HFF-Myc (cell line): ENCODE measurements at regions not wholly inside any gene's neighbourhood (a gene's known extent, or its start where the extent isn't known, plus 50 kb on each side); places are given as distances from the start of the nearest gene placed in this dataset.
"Not testable (repeated sequence)": the region's sequence is repeated elsewhere in the genome, so short reads cannot be mapped to it uniquely, and the experiment has no call there.

ENCODE experiments used
- DNase-seq: peaks from one replicate; pipeline ENCODE4 v3.0.0-alpha.2; 2011; ENCODE audit warnings: low read depth; ENCODE audit errors: extremely low read depth
- H3K4me3 ChIP-seq: replicated peaks from 2 replicates; pipeline ENCODE4 v1.5.1; 2011; ENCODE audit warnings: low read depth, mild to moderate bottlenecking, control low read depth, low read length
- TF ChIP-seq, protein P1 (sequence below): IDR thresholded peaks from 2 replicates; pipeline ENCODE4 v1.5.1; 2012; ENCODE audit warnings: mild to moderate bottlenecking, low read depth, low read length, control low read depth; ENCODE audit errors: missing control alignments

- DNase-seq: no peak
- TF ChIP-seq, protein P1, sequence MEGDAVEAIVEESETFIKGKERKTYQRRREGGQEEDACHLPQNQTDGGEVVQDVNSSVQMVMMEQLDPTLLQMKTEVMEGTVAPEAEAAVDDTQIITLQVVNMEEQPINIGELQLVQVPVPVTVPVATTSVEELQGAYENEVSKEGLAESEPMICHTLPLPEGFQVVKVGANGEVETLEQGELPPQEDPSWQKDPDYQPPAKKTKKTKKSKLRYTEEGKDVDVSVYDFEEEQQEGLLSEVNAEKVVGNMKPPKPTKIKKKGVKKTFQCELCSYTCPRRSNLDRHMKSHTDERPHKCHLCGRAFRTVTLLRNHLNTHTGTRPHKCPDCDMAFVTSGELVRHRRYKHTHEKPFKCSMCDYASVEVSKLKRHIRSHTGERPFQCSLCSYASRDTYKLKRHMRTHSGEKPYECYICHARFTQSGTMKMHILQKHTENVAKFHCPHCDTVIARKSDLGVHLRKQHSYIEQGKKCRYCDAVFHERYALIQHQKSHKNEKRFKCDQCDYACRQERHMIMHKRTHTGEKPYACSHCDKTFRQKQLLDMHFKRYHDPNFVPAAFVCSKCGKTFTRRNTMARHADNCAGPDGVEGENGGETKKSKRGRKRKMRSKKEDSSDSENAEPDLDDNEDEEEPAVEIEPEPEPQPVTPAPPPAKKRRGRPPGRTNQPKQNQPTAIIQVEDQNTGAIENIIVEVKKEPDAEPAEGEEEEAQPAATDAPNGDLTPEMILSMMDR: no peak
These were observed 80.6 kb upstream of the MEGF10 start for GRCh38 chr5:127210042-127210441.

DNA sequence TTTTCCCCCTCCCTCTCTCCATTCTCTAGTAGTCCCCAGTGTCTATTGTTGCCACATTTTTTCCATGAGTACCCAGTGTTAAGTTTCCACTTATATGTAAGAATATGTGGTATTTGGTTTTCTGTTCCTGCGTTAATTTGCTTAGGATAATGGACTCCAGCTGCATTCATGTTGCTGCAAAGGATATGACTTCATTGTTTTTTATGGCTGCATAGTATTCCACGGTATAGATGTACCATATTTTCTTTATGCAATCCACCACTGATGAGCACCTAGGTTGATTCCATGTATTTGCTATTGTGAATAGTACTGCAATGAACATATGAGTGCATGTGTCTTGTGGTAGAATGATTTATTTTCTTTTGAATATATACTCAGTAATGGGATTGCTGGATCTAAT is 77.4 kb upstream of the MEGF10 start:
- DNase-seq: no peak
- H3K4me3 ChIP-seq: no peak overlapping the region

More at GRCh38 chr5:127210042-127210441, 80.6 kb upstream of the MEGF10 start:
- H3K4me3 ChIP-seq: no peak overlapping the region

DNA sequence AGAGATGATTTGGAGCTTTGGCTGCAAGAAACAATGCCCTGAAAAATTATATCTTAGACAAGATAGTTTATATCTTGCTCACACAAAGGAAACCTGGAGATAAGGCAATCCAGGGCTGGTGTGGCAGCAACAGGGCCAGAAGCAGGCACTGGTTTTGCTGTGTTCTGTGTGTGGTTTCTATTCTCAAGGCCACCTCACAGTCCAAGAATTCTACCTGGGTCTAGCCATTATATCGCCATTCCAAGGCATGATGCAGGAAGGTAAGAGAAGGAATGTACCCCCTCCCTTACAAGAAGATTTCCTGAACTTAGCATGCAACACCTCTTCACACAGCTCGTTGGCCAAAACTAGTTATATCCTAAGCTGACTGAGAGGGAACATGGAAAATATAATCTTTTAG is 74.5 kb upstream of the MEGF10 start:
- TF ChIP-seq, protein P1: no peak
- no peak for DNase-seq
- no peak overlapping the region for H3K4me3 ChIP-seq

More for the DNA sequence above, 77.4 kb upstream of the MEGF10 start:
- TF ChIP-seq, protein P1: no peak

- no peak for DNase-seq
- TF ChIP-seq, protein P1: no peak
- H3K4me3 ChIP-seq: no peak overlapping the region
These were observed 73.5 kb upstream of the MEGF10 start for GRCh38 chr5:127216898-127217675.

- not testable (repeated sequence) for DNase-seq, H3K4me3 ChIP-seq
These were observed 68.7 kb upstream of the MEGF10 start for GRCh38 chr5:127221936-127222335.

DNA sequence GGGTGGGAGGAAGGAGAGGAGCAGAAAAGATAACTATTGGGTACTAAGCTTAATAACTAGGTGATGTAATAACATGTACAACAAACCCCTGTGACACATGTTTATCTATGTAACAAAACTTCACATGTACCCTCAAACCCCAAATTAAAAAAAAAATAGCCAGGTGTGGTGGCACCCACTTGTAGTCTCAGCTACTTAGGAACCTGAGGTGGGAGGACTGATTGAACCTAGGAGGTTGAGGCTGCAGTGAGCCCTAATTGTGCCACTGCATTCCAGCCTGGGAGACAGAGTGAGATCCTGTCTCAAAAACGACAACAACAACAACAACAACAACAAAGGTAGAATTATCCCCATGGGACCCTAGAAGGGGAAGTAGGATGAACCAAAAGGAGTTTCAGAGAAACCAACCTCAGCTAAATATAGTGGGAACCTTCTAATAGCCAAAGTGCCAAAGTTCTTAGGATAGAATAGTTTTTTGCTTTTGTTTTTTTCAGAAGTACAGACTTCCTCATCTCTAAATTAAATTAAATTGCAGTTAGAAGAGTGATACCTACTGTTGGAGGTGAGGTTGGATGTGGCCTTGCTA is 67.9 kb upstream of the MEGF10 start:
- DNase-seq: not testable (repeated sequence)

GRCh38 chr5:127223256-127223974 is 67.2 kb upstream of the MEGF10 start:
- TF ChIP-seq, protein P1: no peak
- no peak overlapping the region for H3K4me3 ChIP-seq
- DNase-seq: no peak

More for the DNA sequence above, 67.9 kb upstream of the MEGF10 start:
- not testable (repeated sequence) for H3K4me3 ChIP-seq
